HPDE6-E6E7 (cell line): ENCODE measurements at regions not wholly inside any gene's neighbourhood (a gene's known extent, or its start where the extent isn't known, plus 50 kb on each side); places are given as distances from the start of the nearest gene placed in this dataset.

Experiments used
- DNase-seq: peaks from one replicate; pipeline ENCODE4 v3.0.0; 2011; ENCODE audit warnings: missing footprints; ENCODE audit errors: extremely low spot score

- no peak for DNase-seq
Measured at GRCh38 chr3:168653255-168653654, 557.5 kb upstream of the GOLIM4 start.

- DNase-seq, result no peak
Measured at GRCh38 chr3:168648321-168648720, 552.6 kb upstream of the GOLIM4 start.

GRCh38 chr3:168647582-168647981, 551.9 kb upstream of the GOLIM4 start:
- DNase-seq, result no peak

DNA sequence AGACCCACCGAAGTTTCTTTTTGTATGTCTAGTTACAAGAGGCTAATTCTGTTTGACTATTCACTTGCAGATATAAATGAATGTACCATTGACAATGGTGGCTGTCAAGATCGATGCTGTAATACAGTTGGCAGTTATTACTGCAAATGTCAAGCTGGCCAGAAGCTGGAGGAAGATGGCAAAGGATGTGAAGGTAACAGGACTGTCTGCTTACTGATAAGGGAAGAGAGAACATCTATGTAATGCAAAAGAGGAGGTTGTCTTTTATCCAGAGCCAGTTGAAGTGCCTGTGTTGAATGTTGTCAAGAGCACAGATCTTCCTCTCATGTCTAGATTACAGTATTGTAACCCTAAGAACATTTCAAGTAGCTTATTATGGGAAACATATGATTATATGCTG, 549.5 kb upstream of the GOLIM4 start:
- DNase-seq, result no peak

DNA sequence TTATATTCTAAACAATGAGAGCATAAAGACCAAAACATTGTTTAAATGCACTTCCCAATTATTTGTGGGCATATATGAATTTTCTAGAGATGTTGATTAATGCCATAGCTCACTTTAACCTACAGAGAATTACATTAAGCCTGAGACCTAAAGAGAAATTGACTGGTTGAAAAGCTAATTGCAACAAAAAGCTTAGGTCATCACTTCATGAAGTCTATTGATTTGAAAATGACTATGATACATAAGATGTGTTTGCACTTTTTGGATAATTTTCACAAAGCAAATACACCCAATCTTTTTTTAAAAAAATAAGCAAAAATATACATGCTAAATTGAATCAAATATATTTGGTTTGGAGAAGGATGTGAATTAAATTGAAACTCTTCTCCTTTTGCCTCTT, 532.8 kb upstream of the GOLIM4 start:
- DNase-seq, result no peak

DNA sequence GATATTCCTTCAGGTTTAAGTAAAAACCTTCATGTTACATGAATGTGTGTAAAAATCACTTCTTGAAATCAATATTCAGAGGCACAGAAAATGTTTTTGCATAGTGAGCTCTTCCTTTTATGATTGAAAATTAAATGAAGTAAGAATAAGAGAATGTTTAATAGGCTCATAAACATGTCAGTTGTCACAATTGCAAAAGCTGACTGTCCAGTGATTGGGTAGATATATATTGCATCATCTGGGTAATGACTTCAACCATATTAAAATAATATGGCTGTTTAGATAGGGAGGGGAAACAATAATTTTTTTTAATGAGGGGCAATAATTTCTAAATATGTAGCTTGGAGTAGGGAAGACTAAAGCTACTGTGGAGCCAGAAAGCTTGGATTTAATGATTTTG, 529.8 kb upstream of the GOLIM4 start:
- DNase-seq, result no peak

DNA sequence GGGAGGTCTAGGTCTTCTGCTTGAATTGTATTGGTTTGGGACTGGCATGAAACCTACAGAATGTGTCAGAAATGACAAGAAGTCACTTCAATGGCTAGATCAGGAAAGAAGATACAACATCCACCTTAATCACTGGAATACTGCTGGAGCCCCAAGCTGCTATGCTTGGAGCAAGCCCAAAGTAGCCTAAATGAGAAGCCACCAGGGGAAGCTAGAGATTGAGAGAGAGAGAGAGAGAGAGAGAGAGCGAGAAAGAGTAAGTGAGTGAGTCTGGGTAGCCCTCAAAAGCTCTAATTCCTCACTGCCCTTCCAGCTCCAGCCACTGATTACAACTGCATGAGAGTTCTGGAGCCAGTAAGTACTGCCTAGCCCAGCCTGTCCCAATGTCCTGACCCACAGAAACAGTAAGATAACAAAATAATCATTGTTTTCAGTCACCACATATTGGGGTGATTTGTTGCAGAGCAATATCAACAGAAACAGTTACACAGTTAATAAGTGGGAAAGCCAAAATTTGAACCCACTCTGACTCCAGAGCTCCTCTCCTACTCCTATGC, 529.2 kb upstream of the GOLIM4 start:
- no peak for DNase-seq

DNA sequence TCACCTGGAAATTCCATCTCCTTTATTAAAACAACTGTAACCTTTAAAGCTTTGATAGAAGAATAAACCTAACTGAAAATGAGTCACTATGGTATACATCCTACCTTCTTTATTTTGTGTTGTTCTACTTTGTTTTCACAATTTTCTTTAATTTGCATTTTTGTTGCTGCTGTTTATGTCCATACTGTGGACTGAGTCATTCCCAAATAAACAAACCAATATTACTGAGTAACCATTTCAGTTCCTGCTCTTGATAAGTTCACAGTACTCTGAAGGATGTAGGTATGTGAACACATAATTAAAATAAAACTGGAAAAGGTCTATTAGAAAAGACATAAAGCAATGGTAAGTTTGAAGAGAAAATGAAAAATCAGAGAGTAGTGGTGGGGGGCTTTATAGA, 528.5 kb upstream of the GOLIM4 start:
- no peak for DNase-seq

- DNase-seq, result no peak
Measured at GRCh38 chr3:168622795-168623194, 527.1 kb upstream of the GOLIM4 start.

DNA sequence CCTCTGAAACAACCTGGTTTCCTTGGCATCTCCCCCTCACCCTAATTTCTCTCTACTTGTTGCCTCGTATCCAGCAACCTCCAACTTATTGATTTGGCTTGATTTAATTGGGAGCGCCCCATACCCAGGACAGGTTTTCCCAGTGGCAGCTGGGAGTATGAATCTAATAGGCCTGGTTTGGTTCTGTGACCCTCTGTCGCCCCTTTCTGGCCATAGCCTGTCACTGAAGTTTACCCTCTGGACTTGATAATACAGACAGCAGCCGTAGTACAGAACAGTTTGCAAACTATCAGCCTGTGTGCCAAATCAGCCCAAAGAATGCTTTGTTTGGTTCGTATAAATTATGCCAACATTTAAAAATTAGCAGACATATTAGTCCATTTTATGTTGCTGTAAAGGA, 525.1 kb upstream of the GOLIM4 start:
- peak; percentile 12 for DNase-seq

DNA sequence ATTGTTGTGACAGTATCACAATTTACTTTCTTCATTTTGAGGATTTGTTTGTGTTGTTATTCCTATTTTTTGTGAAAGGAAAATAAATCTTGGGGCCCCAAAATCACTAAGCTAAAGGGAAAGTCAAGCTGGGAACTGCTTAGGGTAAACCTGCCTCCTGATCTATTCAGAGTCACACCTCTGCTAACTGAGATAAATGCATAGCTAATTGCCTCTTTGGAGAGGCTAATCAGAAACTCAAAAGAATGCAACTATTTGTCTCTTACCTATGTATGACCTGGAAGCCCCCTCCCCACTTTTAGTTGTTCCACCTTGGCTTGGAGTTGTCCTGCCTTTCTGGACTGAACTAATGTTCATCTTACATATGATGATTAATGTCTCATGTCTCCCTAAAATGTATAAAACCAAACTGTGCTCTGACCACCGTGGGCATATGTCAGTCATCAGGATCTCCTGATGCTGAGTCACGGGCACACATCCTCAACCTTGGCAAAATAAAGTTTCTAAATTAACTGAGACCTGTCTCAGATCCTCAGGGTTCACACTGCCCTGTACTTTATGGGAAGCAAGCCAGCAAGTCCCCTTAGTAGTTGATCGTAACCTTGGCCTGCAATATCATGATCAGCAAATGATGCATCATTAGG, 523.2 kb upstream of the GOLIM4 start:
- DNase-seq, result no peak

DNA sequence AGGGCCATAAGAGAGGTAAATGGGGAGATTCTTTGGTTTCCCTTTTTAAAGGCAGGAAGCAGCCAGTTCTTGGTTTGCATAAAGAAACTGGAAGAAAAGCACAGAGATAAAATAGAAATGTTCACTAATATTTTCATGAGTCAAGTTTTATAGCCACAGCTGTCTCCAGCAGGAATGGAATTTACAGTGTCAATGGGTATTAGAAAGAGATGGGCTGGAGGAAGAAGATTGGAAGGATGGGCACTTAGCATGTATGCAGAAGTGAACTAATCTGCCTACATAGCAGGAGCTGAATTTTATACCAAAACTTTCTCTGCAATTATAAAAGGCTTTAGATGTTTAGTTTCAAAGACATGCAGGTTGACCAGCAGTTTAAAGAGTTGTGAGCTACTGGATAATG, 521.9 kb upstream of the GOLIM4 start:
- no peak for DNase-seq

DNA sequence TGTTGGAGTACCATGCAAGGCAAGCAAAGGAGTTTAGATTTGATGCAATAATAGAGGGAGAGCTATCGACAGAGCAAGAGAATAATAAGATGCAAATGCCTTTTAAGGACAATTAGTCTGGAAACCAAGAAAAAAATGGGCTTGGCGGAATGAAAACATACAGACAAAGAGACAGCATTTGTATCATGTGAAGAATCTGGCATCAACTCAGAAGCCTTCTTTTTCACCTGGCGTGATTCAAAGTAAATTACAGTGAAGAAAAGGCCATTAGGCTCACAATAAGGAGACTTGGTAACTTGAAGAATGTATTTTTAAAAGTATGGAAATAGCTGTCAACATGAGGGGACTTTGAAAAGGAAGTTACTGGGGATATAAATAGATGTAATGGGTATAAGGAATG, 521.2 kb upstream of the GOLIM4 start:
- DNase-seq, result no peak

- no peak for DNase-seq
Measured at GRCh38 chr3:168615493-168616020, 519.8 kb upstream of the GOLIM4 start.

- no peak for DNase-seq
Measured at GRCh38 chr3:168613151-168613550, 517.4 kb upstream of the GOLIM4 start.

- no peak for DNase-seq
Measured at GRCh38 chr3:168612671-168613070, 516.9 kb upstream of the GOLIM4 start.

- DNase-seq, result no peak
Measured at GRCh38 chr3:168611826-168612225, 516.1 kb upstream of the GOLIM4 start.

DNA sequence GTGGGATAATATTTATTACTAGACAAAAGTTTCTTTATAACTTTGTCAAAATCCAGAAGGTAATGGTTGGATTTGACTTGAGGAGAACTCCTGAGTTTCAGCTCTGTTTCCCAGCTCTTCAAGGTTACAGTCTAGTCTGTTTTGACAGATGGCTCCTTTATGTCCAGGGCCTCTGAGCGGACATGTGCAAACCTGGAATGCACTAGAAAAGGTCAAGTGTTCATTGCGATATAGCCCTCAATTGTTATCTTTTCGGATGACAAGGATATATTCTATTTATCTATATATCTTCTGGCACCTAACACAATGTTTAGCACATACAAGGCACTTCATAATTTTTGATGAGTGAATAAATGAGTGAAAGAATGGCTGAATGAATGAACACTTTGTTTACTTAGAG, 513.2 kb upstream of the GOLIM4 start:
- no peak for DNase-seq

- DNase-seq, result no peak
Measured at GRCh38 chr3:168604767-168605166, 509.0 kb upstream of the GOLIM4 start.

DNA sequence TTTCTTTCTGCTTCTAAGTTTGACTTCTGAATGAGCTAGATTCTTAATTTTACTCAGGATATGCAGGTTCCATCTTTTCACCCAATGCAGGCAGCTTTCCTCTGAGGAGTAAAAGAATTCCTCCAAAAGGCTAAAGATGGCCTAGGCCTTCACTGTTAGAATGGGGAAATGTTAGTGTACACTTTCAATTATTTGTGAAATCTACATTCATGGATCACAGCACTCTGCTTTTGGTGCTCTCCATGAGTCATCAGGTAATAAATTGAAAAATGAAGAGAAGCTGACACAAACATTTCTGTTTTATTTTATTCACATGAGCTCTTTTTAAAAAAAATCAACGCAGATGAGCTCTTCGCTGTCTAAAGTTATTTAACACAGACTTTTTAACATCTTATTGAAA, 502.5 kb upstream of the GOLIM4 start:
- DNase-seq, result no peak

DNA sequence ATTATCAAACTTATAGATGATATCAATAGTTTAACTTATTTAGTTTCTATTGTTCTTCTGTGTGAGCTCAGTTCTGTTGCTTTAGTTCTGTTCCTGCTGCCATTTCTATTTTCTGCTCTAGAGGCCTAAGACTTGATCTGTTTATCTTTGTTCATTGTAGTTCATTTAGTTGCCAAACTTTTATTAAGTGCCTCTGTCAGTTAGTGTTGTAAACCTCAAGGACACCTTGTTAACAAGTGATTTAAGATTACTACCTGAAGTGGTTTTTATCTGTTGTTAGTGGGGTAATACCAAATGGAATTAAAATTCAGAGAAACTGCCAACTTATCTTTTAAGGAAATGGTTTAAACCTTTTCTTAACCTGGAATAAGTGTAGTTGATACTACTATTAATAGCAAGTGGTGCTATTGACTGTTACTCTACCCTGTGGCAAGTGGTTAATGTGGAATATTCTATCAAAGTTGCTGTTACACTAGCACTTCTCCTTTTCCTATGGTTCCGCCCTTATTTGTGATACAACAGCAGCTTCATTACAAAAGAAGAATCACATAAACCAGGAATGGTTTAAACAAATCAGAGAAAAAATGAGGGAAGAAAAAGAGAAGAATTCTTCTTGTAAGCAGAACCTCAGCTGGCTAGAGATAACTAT, 500.6 kb upstream of the GOLIM4 start:
- DNase-seq, result no peak

DNA sequence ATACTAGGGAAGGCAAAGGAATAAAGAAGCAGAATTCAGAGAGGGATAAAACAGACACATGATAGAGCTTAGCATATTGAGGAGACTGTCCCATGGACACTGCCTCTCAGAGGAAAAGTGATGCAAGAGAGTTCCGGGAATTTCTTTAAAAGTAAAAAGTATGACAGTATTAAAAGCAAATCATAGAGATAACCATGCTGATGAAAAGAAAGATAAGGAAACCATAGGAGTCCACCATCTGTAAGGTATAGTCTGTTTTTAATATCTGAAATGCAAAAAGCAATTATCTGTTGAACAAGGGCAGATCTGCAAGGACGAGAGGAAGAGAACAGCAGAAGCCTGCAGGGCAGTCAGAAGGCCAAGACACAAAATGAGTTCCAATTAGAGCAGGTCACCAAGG, 495.9 kb upstream of the GOLIM4 start:
- DNase-seq, result no peak

GRCh38 chr3:168589376-168589775, 493.7 kb upstream of the GOLIM4 start:
- no peak for DNase-seq
